Parathyroid adenoma (tissue), 2 donors: ENCODE measurements at regions not wholly inside any gene's neighbourhood (a gene's known extent, or its start where the extent isn't known, plus 50 kb on each side); places are given as distances from the start of the nearest gene placed in this dataset.

Experiments used
- H2AFZ ChIP-seq: fragments of 300-600 bp; sonication (generic); one replicate; pipeline ENCODE4 v1.7.0; 2017; ENCODE audit warnings: antibody characterized with exemption, mild to moderate bottlenecking
- H3K27ac ChIP-seq: fragments of 300-600 bp; sonication (generic); one replicate; pipeline ENCODE4 v1.7.0; 2017
- H3K27me3 ChIP-seq: fragments of 300-600 bp; sonication (generic); one replicate; pipeline ENCODE4 v1.7.0; 2017; ENCODE audit warnings: low read length; ENCODE audit not compliant: control insufficient read depth, insufficient read depth
- H3K36me3 ChIP-seq: fragments of 300-600 bp; sonication (generic); one replicate; pipeline ENCODE4 v1.7.0; 2017; ENCODE audit warnings: low read length; ENCODE audit not compliant: control insufficient read depth, insufficient read depth
- H3K4me1 ChIP-seq: fragments of 300-600 bp; sonication (generic); one replicate; pipeline ENCODE4 v1.7.0; 2017; ENCODE audit warnings: control low read depth
- H3K4me2 ChIP-seq: fragments of 300-600 bp; sonication (generic); one replicate; pipeline ENCODE4 v1.7.0; 2017; ENCODE audit warnings: low read length
- H3K4me3 ChIP-seq: fragments of 300-600 bp; sonication (generic); one replicate; pipeline ENCODE4 v1.7.0; 2017; ENCODE audit warnings: low read depth, low read length
- H3K79me2 ChIP-seq: fragments of 300-600 bp; sonication (generic); one replicate; pipeline ENCODE4 v1.7.0; 2017; ENCODE audit warnings: control low read depth
- H3K9ac ChIP-seq: fragments of 300-600 bp; sonication (generic); one replicate; pipeline ENCODE4 v1.7.0; 2017; ENCODE audit warnings: mild to moderate bottlenecking
- H3K9me3 ChIP-seq: fragments of 300-600 bp; sonication (generic); one replicate; pipeline ENCODE4 v1.7.0; 2017; ENCODE audit warnings: low read length; ENCODE audit not compliant: control insufficient read depth
- CTCF ChIP-seq: fragments of 300-600 bp; sonication (generic); IDR thresholded peaks from one replicate; pipeline ENCODE4 v1.7.0; 2017; ENCODE audit warnings: antibody characterized with exemption, mild to moderate bottlenecking
- donor health status: primary hyperparathyroidism.

- TF ChIP-seq CTCF, result no peak
- H3K27me3 ChIP-seq, result peaks cover 5% of the 10 kb centered on the region
- no peak overlapping the region for H3K4me2 ChIP-seq
- no peak overlapping the region for H3K27ac ChIP-seq
- no peaks in the 10 kb centered on the region for H3K9me3 ChIP-seq
- no peaks in the 10 kb centered on the region for H3K36me3 ChIP-seq
- H3K4me1 ChIP-seq, result no peaks in the 10 kb centered on the region
- H3K9ac ChIP-seq, result no peak overlapping the region
- H3K4me3 ChIP-seq, result no peak overlapping the region
- H3K79me2 ChIP-seq, result no peaks in the 10 kb centered on the region
- H2AFZ ChIP-seq, result no peak overlapping the region
These were observed 273.9 kb downstream of the ZNF536 start for GRCh38 chr19:30645946-30646577.

- H3K27me3 ChIP-seq, result no peaks in the 10 kb centered on the region
- H3K36me3 ChIP-seq, result no peaks in the 10 kb centered on the region
- no peaks in the 10 kb centered on the region for H3K9me3 ChIP-seq
- H3K4me2 ChIP-seq, result no peak overlapping the region
- H3K4me3 ChIP-seq, result no peak overlapping the region
- H2AFZ ChIP-seq, result no peak overlapping the region
- no peak for TF ChIP-seq CTCF
- H3K79me2 ChIP-seq, result no peaks in the 10 kb centered on the region
- no peak overlapping the region for H3K27ac ChIP-seq
- H3K9ac ChIP-seq, result no peak overlapping the region
- no peaks in the 10 kb centered on the region for H3K4me1 ChIP-seq
These were observed 268.2 kb downstream of the ZNF536 start for GRCh38 chr19:30640252-30640965.

GRCh38 chr19:30638889-30639288 lies 266.7 kb downstream of the ZNF536 start:
- Histone ChIP-seq H3K36me3 (no peaks in the 10 kb centered on the region), H3K27me3 (no peaks in the 10 kb centered on the region), H3K4me1 (no peaks in the 10 kb centered on the region), H2AFZ (no peak overlapping the region), H3K27ac (no peak overlapping the region), H3K4me2 (no peak overlapping the region), H3K9me3 (no peaks in the 10 kb centered on the region), H3K79me2 (no peaks in the 10 kb centered on the region), H3K4me3 (no peak overlapping the region), H3K9ac (no peak overlapping the region)
- no peak for TF ChIP-seq CTCF

- Histone ChIP-seq H3K9me3 (no peaks in the 10 kb centered on the region), H3K36me3 (no peaks in the 10 kb centered on the region), H3K9ac (no peak overlapping the region), H3K27ac (no peak overlapping the region), H2AFZ (no peak overlapping the region), H3K79me2 (no peaks in the 10 kb centered on the region), H3K4me2 (no peak overlapping the region), H3K4me3 (no peak overlapping the region), H3K27me3 (no peaks in the 10 kb centered on the region), H3K4me1 (no peaks in the 10 kb centered on the region)
- no peak for TF ChIP-seq CTCF
These were observed 265.7 kb downstream of the ZNF536 start for GRCh38 chr19:30637926-30638325.
